Choroid plexus epithelial cell (primary cell): ENCODE measurements at regions not wholly inside any gene's neighbourhood (a gene's known extent, or its start where the extent isn't known, plus 50 kb on each side); places are given as distances from the start of the nearest gene placed in this dataset.

Experiments used
- DNase-seq: peaks from one replicate; pipeline ENCODE4 v3.0.0-alpha.2; 2010; ENCODE audit warnings: low read depth
- H3K4me3 ChIP-seq: 2 replicates; pipeline ENCODE4 v1.5.1; 2011; ENCODE audit warnings: low read depth, mild to moderate bottlenecking, control low read depth, low read length, moderate library complexity
- TF ChIP-seq, protein P1 (sequence below): conservative IDR thresholded peaks from 2 replicates; pipeline ENCODE4 v1.5.1; 2011; ENCODE audit warnings: low read depth, mild to moderate bottlenecking, control low read depth, inconsistent platforms, low read length, moderate library complexity

DNA sequence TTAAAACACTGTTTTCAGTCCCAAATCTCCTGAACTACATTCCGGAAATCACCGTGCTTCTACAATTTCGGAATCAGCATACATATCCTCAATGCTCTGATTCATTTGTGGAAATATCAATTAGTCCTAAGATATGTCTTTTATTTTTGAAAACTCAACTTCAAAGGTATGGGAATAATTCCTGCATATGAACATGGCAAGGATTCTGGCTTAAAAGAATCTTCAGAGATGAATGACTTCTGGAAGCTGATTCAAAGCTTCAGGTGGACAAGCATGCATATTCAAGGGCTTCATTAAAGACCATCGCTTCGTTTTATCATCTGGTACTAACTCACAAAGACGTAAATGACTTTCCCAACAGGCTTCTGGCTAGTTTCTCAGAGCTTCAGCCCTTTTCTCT, 246.0 kb upstream of the LRRN1 start:
- DNase-seq = no peak
- no peak overlapping the region for H3K4me3 ChIP-seq
- TF ChIP-seq, protein P1, sequence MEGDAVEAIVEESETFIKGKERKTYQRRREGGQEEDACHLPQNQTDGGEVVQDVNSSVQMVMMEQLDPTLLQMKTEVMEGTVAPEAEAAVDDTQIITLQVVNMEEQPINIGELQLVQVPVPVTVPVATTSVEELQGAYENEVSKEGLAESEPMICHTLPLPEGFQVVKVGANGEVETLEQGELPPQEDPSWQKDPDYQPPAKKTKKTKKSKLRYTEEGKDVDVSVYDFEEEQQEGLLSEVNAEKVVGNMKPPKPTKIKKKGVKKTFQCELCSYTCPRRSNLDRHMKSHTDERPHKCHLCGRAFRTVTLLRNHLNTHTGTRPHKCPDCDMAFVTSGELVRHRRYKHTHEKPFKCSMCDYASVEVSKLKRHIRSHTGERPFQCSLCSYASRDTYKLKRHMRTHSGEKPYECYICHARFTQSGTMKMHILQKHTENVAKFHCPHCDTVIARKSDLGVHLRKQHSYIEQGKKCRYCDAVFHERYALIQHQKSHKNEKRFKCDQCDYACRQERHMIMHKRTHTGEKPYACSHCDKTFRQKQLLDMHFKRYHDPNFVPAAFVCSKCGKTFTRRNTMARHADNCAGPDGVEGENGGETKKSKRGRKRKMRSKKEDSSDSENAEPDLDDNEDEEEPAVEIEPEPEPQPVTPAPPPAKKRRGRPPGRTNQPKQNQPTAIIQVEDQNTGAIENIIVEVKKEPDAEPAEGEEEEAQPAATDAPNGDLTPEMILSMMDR = no peak

DNA sequence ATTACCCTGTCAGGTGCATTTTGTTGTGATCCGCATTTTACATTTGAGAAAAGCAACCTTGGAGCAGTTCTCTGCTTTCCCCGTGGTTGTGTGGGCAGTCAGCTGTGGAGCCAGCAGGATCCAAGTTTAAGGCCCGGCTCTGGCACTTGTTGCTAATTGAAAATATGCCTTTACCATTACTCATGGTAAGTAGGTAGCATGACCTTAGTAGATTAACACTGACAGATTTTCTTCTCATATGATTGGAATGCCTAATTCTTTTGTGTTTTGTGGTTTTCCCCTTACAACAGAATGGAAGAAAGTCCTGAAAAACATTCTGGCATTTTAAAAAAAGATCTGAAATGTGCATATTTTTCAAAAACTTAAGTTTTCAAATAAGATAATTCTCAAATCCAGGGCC, 246.5 kb upstream of the LRRN1 start:
- TF ChIP-seq, protein P1 = no peak
- no peak overlapping the region for H3K4me3 ChIP-seq
- DNase-seq = peak; percentile 7

DNA sequence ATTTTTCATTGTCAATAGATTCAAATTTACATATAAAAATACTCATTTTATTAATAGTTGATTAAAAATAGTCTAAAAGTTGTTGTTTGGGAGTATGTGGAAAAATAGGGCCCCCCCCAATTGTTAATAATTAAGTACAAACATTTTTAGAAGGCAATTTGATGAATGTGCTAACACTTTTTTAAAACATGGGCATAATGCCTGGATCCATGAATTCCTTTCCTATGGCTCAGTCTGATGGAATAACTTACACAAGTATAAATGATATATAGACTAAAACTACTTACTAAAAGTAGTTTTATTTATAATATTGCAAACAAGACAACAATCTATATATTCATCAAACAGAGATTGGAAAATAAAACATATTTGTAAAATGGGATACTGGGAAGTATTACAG, 247.2 kb upstream of the LRRN1 start:
- no peak overlapping the region for H3K4me3 ChIP-seq
- TF ChIP-seq, protein P1 = no peak
- DNase-seq = no peak

DNA sequence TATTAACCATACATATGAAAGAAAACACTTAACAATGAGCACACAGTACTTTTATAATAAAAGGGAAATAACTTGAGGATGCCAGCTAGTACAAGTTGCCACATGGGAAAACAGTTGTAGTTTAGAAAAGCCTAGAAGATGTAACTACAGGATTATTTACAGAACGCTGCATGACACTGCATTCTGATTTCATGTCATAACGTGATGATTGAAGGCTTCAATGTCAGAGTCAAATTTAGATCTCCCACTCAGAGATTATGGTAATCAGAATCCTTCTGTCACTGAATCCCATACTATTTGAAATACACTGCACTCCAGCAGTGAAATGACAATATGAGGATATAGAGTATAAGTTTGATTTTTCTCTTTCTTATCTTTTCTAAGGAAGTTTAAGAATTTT, 253.9 kb upstream of the LRRN1 start:
- TF ChIP-seq, protein P1 = no peak

DNA sequence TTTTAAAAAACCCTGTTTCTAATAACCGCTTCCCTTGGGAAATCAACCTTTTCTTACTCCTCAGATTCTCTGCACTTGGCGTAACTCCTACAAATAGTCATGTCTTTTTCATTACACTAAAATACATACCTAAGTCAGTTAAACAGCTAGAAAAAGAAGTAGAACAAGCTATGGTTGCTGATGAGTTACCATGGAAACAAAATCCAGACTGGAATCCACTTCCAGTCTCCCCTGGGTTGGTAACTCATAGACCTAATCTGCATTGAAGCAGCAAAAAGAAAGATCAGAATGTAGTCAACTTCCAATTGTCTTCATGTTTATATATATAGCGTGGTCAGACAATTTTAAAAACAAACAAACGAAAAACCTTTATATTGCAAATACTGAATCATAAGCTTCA, 260.8 kb upstream of the LRRN1 start:
- no peak for DNase-seq
- TF ChIP-seq, protein P1 = no peak
- no peak overlapping the region for H3K4me3 ChIP-seq

More for the DNA sequence above, 253.9 kb upstream of the LRRN1 start:
- H3K4me3 ChIP-seq = no peak overlapping the region
- no peak for DNase-seq

DNA sequence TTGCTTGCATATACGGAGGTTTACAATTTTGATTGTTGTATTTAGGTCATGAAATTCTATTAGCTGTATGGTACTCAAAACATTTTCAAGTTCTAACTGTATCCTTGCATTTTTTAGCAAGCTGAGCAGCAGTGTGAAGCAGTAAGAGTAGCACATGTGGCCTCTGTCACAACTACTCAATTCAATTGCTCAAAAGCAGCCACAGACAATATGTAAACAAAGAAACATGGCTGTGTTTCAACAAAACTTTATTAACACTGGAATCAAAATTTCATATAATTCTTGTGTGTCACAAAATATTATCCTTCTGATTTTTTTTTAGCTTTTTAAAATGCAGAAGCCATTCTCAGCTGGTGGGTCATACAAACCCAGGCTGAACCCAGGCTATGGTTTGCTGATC, 266.7 kb upstream of the LRRN1 start:
- TF ChIP-seq, protein P1 = no peak
- no peak for DNase-seq
- no peak overlapping the region for H3K4me3 ChIP-seq

DNA sequence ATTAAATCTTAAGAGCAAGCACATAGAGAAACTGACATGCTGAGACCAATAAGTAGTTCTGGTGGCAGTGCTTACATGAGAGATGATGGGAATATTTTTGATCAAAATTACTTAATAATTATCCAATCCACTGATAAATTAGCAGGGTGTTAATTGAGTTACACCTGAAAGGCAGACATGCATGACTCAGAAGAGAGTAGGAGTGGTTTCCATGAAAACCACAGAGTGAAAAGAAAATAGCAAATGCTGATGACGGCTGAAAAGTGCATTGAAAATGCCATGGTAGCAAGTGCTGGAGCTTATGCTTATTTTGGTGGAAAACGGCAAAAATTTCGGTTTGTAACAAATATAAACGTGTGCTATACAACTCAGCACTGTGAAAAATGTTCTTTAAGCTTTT, 267.8 kb upstream of the LRRN1 start:
- no peak overlapping the region for H3K4me3 ChIP-seq
- TF ChIP-seq, protein P1 = no peak
- no peak for DNase-seq
